CD4-positive, alpha-beta T cell (primary cell): ENCODE measurements at regions not wholly inside any gene's neighbourhood (a gene's known extent, or its start where the extent isn't known, plus 50 kb on each side); places are given as distances from the start of the nearest gene placed in this dataset.

Experiments used
- ATAC-seq: fragments of 200-7000 bp; cut with Tn5 transposase; one replicate; pipeline ENCODE4 v1.10.0; 2022; ENCODE audit warnings: mild to moderate bottlenecking; ENCODE audit not compliant: poor library complexity
- CTCF ChIA-PET: fragments of 350-600 bp; sonication (Branson Sonifier 250); formaldehyde crosslinking; loops from one replicate; lab custom pipeline; 2021; ENCODE audit warnings: antibody characterized with exemption, inconsistent platforms; lab: Charles Lee
- POLR2A ChIA-PET: fragments of 350-600 bp; sonication (Branson Sonifier 250); formaldehyde crosslinking; loops from one replicate; lab custom pipeline; 2021; ENCODE audit warnings: antibody characterized with exemption, inconsistent platforms; lab: Charles Lee
- DNase-seq, 14 experiments: peaks; one replicate each; pipeline ENCODE4 v3.0.0-alpha.2; 2013 to 2020; ENCODE audit warnings: mixed read lengths in 2 of 14
- H3K27ac ChIP-seq, 2 donors: one replicate each; pipeline versions ENCODE4 v1.5.1 to v1.7.0; 2013; ENCODE audit warnings: low read length in 2 of 2, low read depth in 1 of 2, mild to moderate bottlenecking in 1 of 2
- H3K27me3 ChIP-seq, 2 experiments: 1 replicate in 1 of 2; 2 replicates in 1 of 2; pipeline versions ENCODE4 v1.6.1 to v1.7.0; 2013; ENCODE audit warnings: low read length in 2 of 2, control low read depth in 1 of 2, mild to moderate bottlenecking in 1 of 2, moderate library complexity in 1 of 2; ENCODE audit not compliant: insufficient read depth in 2 of 2, control insufficient read depth in 1 of 2
- H3K36me3 ChIP-seq: one replicate; pipeline ENCODE4 v1.6.1; 2013; ENCODE audit warnings: low read length, control low read depth; ENCODE audit not compliant: insufficient read depth
- H3K4me1 ChIP-seq: one replicate; pipeline ENCODE4 v1.6.1; 2013; ENCODE audit warnings: low read length, control low read depth; ENCODE audit not compliant: insufficient read depth
- H3K4me3 ChIP-seq: one replicate; pipeline ENCODE4 v1.5.1; 2013; ENCODE audit warnings: mild to moderate bottlenecking, low read length, moderate library complexity
- H3K9me3 ChIP-seq, 2 experiments: 1 replicate in 1 of 2; 2 replicates in 1 of 2; pipeline versions ENCODE4 v1.6.1 to v1.7.0; 2013; ENCODE audit warnings: low read length in 2 of 2, mild to moderate bottlenecking in 2 of 2, control low read depth in 1 of 2, moderate library complexity in 1 of 2; ENCODE audit not compliant: control insufficient read depth in 1 of 2, insufficient read depth in 1 of 2
- H3K27ac Mint-ChIP-seq: one replicate; pipeline ENCODE4 v1.8.0; 2020; ENCODE audit warnings: mixed read lengths
- H3K27me3 Mint-ChIP-seq: one replicate; pipeline ENCODE4 v1.8.0; 2021; ENCODE audit warnings: mixed read lengths
- H3K36me3 Mint-ChIP-seq: one replicate; pipeline ENCODE4 v1.8.0; 2021; ENCODE audit warnings: low read depth, mixed read lengths
- H3K4me1 Mint-ChIP-seq: one replicate; pipeline ENCODE4 v1.8.0; 2021; ENCODE audit warnings: low read depth, mixed read lengths
- H3K4me3 Mint-ChIP-seq: one replicate; pipeline ENCODE4 v1.8.0; 2020; ENCODE audit warnings: mild to moderate bottlenecking, mixed read lengths
- H3K9me3 Mint-ChIP-seq: one replicate; pipeline ENCODE4 v1.8.0; 2020; ENCODE audit warnings: mixed read lengths
- intact Hi-C, 2 experiments: fragments of 100-400 bp; cut with DNase I in 1 of 2; cut with micrococcal nuclease in 1 of 2; formaldehyde crosslinking; loops; one replicate each; pipeline versions ENCODE4 v1.15.1 to v1.9.0; 2023 to 2025; cut with DNase I, micrococcal nuclease
- TF ChIP-seq, protein P1 (sequence below): fragments of 200-600 bp; IDR thresholded peaks from one replicate; pipeline ENCODE4 v1.8.0; 2022; ENCODE audit warnings: antibody characterized with exemption, mild to moderate bottlenecking

- DNase-seq: no peak
- CTCF ChIA-PET: no interaction called here
- Mint-ChIP-seq H3K9me3 (no peaks in the 10 kb centered on the region), H3K4me3 (no peak overlapping the region), H3K27ac (no peak overlapping the region), H3K4me1 (no peaks in the 10 kb centered on the region), H3K27me3 (peaks cover 36% of the 10 kb centered on the region), H3K36me3 (no peaks in the 10 kb centered on the region)
- H3K27me3 ChIP-seq: peaks cover 0 to 5% of the 10 kb centered on the region in 2 experiments
- intact Hi-C loops: no loop called here
- no peaks in the 10 kb centered on the region for H3K4me1 ChIP-seq
- no peak overlapping the region for H3K4me3 ChIP-seq
- POLR2A ChIA-PET: no interaction called here
- H3K27ac ChIP-seq: no peak overlapping the region
- TF ChIP-seq, protein P1, sequence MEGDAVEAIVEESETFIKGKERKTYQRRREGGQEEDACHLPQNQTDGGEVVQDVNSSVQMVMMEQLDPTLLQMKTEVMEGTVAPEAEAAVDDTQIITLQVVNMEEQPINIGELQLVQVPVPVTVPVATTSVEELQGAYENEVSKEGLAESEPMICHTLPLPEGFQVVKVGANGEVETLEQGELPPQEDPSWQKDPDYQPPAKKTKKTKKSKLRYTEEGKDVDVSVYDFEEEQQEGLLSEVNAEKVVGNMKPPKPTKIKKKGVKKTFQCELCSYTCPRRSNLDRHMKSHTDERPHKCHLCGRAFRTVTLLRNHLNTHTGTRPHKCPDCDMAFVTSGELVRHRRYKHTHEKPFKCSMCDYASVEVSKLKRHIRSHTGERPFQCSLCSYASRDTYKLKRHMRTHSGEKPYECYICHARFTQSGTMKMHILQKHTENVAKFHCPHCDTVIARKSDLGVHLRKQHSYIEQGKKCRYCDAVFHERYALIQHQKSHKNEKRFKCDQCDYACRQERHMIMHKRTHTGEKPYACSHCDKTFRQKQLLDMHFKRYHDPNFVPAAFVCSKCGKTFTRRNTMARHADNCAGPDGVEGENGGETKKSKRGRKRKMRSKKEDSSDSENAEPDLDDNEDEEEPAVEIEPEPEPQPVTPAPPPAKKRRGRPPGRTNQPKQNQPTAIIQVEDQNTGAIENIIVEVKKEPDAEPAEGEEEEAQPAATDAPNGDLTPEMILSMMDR: no peak
- H3K36me3 ChIP-seq: no peaks in the 10 kb centered on the region
- H3K9me3 ChIP-seq: no peaks in the 10 kb centered on the region
- ATAC-seq: no peak
Measured at GRCh38 chr22:27063841-27064240, 406.5 kb downstream of the MIAT start.

GRCh38 chr22:27064386-27064785 is 407.0 kb downstream of the MIAT start:
- Mint-ChIP-seq H3K36me3 (no peaks in the 10 kb centered on the region), H3K9me3 (no peaks in the 10 kb centered on the region), H3K4me1 (no peaks in the 10 kb centered on the region), H3K27ac (no peak overlapping the region), H3K27me3 (peaks cover 36% of the 10 kb centered on the region), H3K4me3 (no peak overlapping the region)
- Histone ChIP-seq H3K27me3 (peaks cover 5 to 6% of the 10 kb centered on the region in 2 experiments), H3K9me3 (no peaks in the 10 kb centered on the region), H3K27ac (no peak overlapping the region), H3K4me3 (no peak overlapping the region), H3K36me3 (no peaks in the 10 kb centered on the region), H3K4me1 (no peaks in the 10 kb centered on the region)
- ATAC-seq (no peak), DNase-seq (no peak)
- intact Hi-C loops: no loop called here
- TF ChIP-seq, protein P1: no peak
- CTCF ChIA-PET: no interaction called here
- POLR2A ChIA-PET: no interaction called here

GRCh38 chr22:27065279-27065678 is 407.9 kb downstream of the MIAT start:
- POLR2A ChIA-PET: no interaction called here
- H3K36me3 Mint-ChIP-seq: no peaks in the 10 kb centered on the region
- peaks cover 34% of the 10 kb centered on the region for H3K27me3 Mint-ChIP-seq
- no peaks in the 10 kb centered on the region for H3K4me1 Mint-ChIP-seq
- Histone ChIP-seq H3K36me3 (no peaks in the 10 kb centered on the region), H3K4me3 (no peak overlapping the region), H3K27me3 (peaks cover 5 to 6% of the 10 kb centered on the region in 2 experiments), H3K4me1 (no peaks in the 10 kb centered on the region), H3K9me3 (no peaks in the 10 kb centered on the region), H3K27ac (no peak overlapping the region)
- no peak overlapping the region for H3K4me3 Mint-ChIP-seq
- TF ChIP-seq, protein P1: no peak
- no peak for DNase-seq
- H3K27ac Mint-ChIP-seq: no peak overlapping the region
- intact Hi-C loops: no loop called here
- H3K9me3 Mint-ChIP-seq: no peaks in the 10 kb centered on the region
- no peak for ATAC-seq
- CTCF ChIA-PET: no interaction called here
